Retinal pigment epithelial cell (primary cell): ENCODE measurements at regions not wholly inside any gene's neighbourhood (a gene's known extent, or its start where the extent isn't known, plus 50 kb on each side); places are given as distances from the start of the nearest gene placed in this dataset.

Experiments
- DNase-seq: peaks from one replicate; pipeline ENCODE4 v3.0.0-alpha.2; 2010; ENCODE audit warnings: low read depth
- H3K4me3 ChIP-seq: 2 replicates; pipeline ENCODE4 v1.5.1; 2011; ENCODE audit warnings: mild to moderate bottlenecking, low read length, control low read depth, moderate library complexity
- TF ChIP-seq, protein P1 (sequence below): conservative IDR thresholded peaks from 2 replicates; pipeline ENCODE4 v1.5.1; 2011; ENCODE audit warnings: low read depth, low read length, control low read depth, inconsistent platforms

DNA sequence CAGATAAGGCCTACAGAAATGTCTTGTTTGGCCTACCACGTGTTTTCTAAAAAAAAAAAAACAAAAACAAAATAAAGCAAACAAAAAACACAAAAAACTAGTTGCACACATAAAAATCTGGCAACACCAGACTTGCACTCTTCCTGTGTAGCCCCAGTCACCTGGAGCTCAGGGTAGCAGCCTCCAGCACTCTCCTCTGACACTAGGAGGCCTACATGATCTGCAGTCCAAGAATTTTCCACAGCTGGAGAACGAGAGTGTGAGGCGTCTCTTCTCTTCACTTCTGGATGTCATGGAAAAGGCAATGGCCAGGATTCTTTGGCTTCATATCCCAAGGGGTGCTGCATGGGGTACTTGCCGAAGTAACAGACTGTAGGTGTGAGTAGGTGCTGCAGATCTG, 310.2 kb upstream of the SALL1 start:
- DNase-seq, result no peak
- H3K4me3 ChIP-seq, result no peak overlapping the region
- TF ChIP-seq, protein P1, sequence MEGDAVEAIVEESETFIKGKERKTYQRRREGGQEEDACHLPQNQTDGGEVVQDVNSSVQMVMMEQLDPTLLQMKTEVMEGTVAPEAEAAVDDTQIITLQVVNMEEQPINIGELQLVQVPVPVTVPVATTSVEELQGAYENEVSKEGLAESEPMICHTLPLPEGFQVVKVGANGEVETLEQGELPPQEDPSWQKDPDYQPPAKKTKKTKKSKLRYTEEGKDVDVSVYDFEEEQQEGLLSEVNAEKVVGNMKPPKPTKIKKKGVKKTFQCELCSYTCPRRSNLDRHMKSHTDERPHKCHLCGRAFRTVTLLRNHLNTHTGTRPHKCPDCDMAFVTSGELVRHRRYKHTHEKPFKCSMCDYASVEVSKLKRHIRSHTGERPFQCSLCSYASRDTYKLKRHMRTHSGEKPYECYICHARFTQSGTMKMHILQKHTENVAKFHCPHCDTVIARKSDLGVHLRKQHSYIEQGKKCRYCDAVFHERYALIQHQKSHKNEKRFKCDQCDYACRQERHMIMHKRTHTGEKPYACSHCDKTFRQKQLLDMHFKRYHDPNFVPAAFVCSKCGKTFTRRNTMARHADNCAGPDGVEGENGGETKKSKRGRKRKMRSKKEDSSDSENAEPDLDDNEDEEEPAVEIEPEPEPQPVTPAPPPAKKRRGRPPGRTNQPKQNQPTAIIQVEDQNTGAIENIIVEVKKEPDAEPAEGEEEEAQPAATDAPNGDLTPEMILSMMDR, result no peak

GRCh38 chr16:51458356-51459140, 307.5 kb upstream of the SALL1 start:
- TF ChIP-seq, protein P1, result no peak
- no peak for DNase-seq
- no peak overlapping the region for H3K4me3 ChIP-seq

GRCh38 chr16:51457775-51458174, 306.7 kb upstream of the SALL1 start:
- no peak overlapping the region for H3K4me3 ChIP-seq
- DNase-seq, result no peak
- TF ChIP-seq, protein P1, result no peak

DNA sequence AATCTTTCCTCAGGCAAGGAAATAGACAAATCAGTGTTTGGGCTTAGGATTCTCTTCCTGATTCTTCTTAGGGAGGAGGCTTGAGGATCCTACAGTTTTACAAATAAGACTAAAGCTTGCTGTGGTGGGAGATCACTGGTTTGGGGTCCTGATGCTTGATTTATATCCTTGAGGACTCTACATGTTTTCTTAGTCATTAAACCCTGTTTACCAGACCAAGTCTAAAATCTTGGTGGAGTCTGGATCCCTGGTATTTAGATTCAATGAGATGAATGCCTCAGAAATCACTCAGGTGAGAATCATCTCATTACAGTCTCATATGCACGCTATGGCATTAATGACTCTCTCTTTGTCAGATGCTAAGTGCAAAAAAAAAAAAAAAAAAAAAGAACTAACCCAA, 304.3 kb upstream of the SALL1 start:
- TF ChIP-seq, protein P1, result no peak
- no peak overlapping the region for H3K4me3 ChIP-seq
- DNase-seq, result no peak

- no peak overlapping the region for H3K4me3 ChIP-seq
- TF ChIP-seq, protein P1, result no peak
- no peak for DNase-seq
Observed at GRCh38 chr16:51453251-51453650, 302.2 kb upstream of the SALL1 start.

DNA sequence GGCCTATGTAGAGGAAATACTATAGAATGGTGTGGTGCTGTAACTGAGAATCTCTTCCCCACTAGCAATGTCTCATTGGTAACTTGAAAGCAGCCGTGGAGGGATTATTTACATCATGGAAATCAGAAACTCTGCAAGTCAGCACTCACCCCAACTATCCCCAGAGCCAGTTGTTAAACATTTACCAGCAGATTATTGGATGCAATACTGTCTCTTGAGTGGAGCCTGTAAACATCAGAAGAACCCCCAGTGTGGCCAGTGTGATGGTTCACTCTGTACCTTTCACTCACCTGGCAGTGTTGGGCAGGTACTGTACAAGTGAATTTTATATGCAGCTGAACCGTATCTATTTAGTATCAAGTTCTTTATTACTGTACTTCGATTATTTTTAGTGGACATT, 299.8 kb upstream of the SALL1 start:
- TF ChIP-seq, protein P1, result no peak

DNA sequence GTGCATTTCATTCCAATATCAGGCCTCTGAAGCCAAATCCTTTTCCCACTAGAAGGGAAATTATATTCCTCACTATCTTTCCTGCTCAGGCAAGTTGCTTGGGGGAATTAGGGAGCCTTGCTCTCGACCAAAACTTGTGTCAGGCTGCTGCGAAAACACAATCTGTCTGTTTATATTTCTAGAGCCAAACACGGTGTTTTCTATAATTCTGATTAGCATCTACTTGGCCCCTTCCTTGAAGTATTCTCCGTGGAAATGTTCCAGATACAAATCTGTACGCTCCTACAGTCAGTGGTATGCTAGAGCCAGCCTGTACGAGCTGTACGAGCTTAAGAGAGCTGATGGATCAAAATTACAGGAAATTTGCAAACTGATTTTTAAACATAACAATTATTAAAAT, 299.3 kb upstream of the SALL1 start:
- no peak for DNase-seq
- no peak overlapping the region for H3K4me3 ChIP-seq
- TF ChIP-seq, protein P1, result no peak

More for the DNA sequence above, 299.8 kb upstream of the SALL1 start:
- no peak overlapping the region for H3K4me3 ChIP-seq
- DNase-seq, result no peak
